Endothelial cell of umbilical vein (primary cell): ENCODE measurements at regions not wholly inside any gene's neighbourhood (a gene's known extent, or its start where the extent isn't known, plus 50 kb on each side); places are given as distances from the start of the nearest gene placed in this dataset.

Source experiments
- BruUV-seq: library from RNA; stranded (reverse); fragments of 400-500 nt; replicated peaks from 2 replicates; lab custom pipeline; 2021; lab: Mats Ljungman, UMichigan
- CTCF ChIA-PET: fragments of 300-600, 350-600 bp; sonication (Branson Sonifier 250); formaldehyde crosslinking; loops from one replicate; lab custom pipeline; 2021; ENCODE audit warnings: antibody characterized with exemption, inconsistent platforms; lab: Charles Lee
- POLR2A ChIA-PET: fragments of 300-600, 350-600 bp; sonication (Branson Sonifier 250); formaldehyde crosslinking; loops from one replicate; lab custom pipeline; 2021; ENCODE audit warnings: antibody characterized with exemption, inconsistent platforms; lab: Charles Lee
- DNase-seq: peaks from one replicate; pipeline ENCODE4 v3.0.0-alpha.2; 2011; ENCODE audit warnings: low read depth, low spot score
- FAIRE-seq: peaks from 2 replicates; lab custom pipeline; 2011; peaks lifted over from hg19 to GRCh38; lab: Jason Lieb, UNC
- H2AFZ ChIP-seq: 2 replicates; pipeline ENCODE4 v1.6.0; 2012; ENCODE audit warnings: low read depth, low read length, control low read depth, inconsistent platforms
- H3K27ac ChIP-seq: 2 replicates; pipeline ENCODE4 v1.5.1; 2011; ENCODE audit warnings: low read depth, mild to moderate bottlenecking, control low read depth, low read length, moderate library complexity; ENCODE audit not compliant: insufficient read depth
- H3K27me3 ChIP-seq, 2 experiments: 2 replicates each; pipeline versions ENCODE4 v1.6.0 to v1.6.1; 2011; ENCODE audit warnings: low read length in 2 of 2, mixed read lengths in 1 of 2; ENCODE audit not compliant: control insufficient read depth in 2 of 2, insufficient read depth in 2 of 2
- H3K36me3 ChIP-seq, 2 experiments: 2 replicates in 1 of 2; 3 replicates in 1 of 2; pipeline ENCODE4 v1.5.1; 2011; ENCODE audit warnings: low read length in 2 of 2, mild to moderate bottlenecking in 1 of 2, moderate library complexity in 1 of 2; ENCODE audit not compliant: control insufficient read depth in 2 of 2, insufficient read depth in 2 of 2; ENCODE audit errors: extremely low read depth in 1 of 2
- H3K4me1 ChIP-seq: 3 replicates; pipeline ENCODE4 v1.5.1; 2011; ENCODE audit warnings: mild to moderate bottlenecking, low read length; ENCODE audit not compliant: control insufficient read depth, insufficient read depth; ENCODE audit errors: extremely low read depth
- H3K4me2 ChIP-seq: 2 replicates; pipeline ENCODE4 v1.6.1; 2011; ENCODE audit warnings: low read length, control low read depth, mixed read lengths; ENCODE audit not compliant: insufficient read depth
- H3K4me3 ChIP-seq, 3 experiments: fragments of 200-600 bp in 1 of 3; sonication (generic), shearing (Covaris generic) in 1 of 3; replicated peaks in 1 of 3; 2 replicates each; pipeline ENCODE4 v1.5.1; 2011 to 2016; ENCODE audit warnings: control low read depth in 3 of 3, low read length in 3 of 3, mild to moderate bottlenecking in 2 of 3, inconsistent platforms in 1 of 3, low read depth in 1 of 3, moderate library complexity in 1 of 3; ENCODE audit not compliant: insufficient read depth in 1 of 3
- H3K79me2 ChIP-seq: 2 replicates; pipeline ENCODE4 v1.6.0; 2012; ENCODE audit warnings: low read length, inconsistent platforms; ENCODE audit not compliant: control insufficient read depth, insufficient read depth
- H3K9ac ChIP-seq: replicated peaks from 2 replicates; pipeline ENCODE3; 2011; ENCODE audit warnings: low read length, control low read depth; ENCODE audit not compliant: insufficient read depth; ENCODE audit errors: extremely low read depth
- H3K9me1 ChIP-seq: replicated peaks from 3 replicates; pipeline ENCODE4 v1.6.0; 2011; ENCODE audit warnings: mild to moderate bottlenecking, low read length; ENCODE audit not compliant: control insufficient read depth, insufficient read depth; ENCODE audit errors: extremely low read depth
- H3K9me3 ChIP-seq: replicated peaks from 2 replicates; pipeline ENCODE4 v1.5.1; 2012; ENCODE audit warnings: low read length, inconsistent platforms; ENCODE audit not compliant: control insufficient read depth, insufficient read depth
- H4K20me1 ChIP-seq: replicated peaks from 2 replicates; pipeline ENCODE3; 2011; ENCODE audit warnings: mild to moderate bottlenecking, low read length; ENCODE audit not compliant: control insufficient read depth, insufficient read depth; ENCODE audit errors: extremely low read depth
- EZH2 ChIP-seq: IDR thresholded peaks from 2 replicates; pipeline ENCODE4 v1.6.1; 2012; ENCODE audit warnings: borderline replicate concordance, low read depth, mild to moderate bottlenecking, moderate library complexity, low read length, inconsistent platforms; ENCODE audit not compliant: severe bottlenecking
- FOS ChIP-seq: IDR thresholded peaks from 2 replicates; pipeline ENCODE4 v1.6.1; 2011; ENCODE audit warnings: mild to moderate bottlenecking, low read length, moderate library complexity, borderline replicate concordance; ENCODE audit not compliant: insufficient read depth
- GATA2 ChIP-seq: IDR thresholded peaks from 2 replicates; pipeline ENCODE4 v1.7.0; 2011; ENCODE audit warnings: low read depth, mild to moderate bottlenecking, moderate library complexity, mixed read lengths, low read length; ENCODE audit not compliant: insufficient read length, insufficient read depth
- JUN ChIP-seq: IDR thresholded peaks from 2 replicates; pipeline ENCODE4 v1.6.1; 2011; ENCODE audit warnings: borderline replicate concordance, low read depth; ENCODE audit not compliant: insufficient read length, insufficient read depth
- MAX ChIP-seq: IDR thresholded peaks from 2 replicates; pipeline ENCODE4 v1.6.1; 2011; ENCODE audit not compliant: insufficient read depth, insufficient read length
- MYC ChIP-seq: IDR thresholded peaks from one replicate; pipeline ENCODE4 v1.6.1; 2011; ENCODE audit warnings: mild to moderate bottlenecking, low read depth, low read length
- POLR2A ChIP-seq: IDR thresholded peaks from 2 replicates; pipeline ENCODE4 v1.6.1; 2012; ENCODE audit warnings: low read depth, mild to moderate bottlenecking, control low read depth, low read length
- POLR2AphosphoS5 ChIP-seq: IDR thresholded peaks from 2 replicates; pipeline ENCODE4 v1.6.1; 2012; ENCODE audit warnings: low read depth, mild to moderate bottlenecking, control low read depth, low read length, moderate library complexity; ENCODE audit not compliant: insufficient read depth
- dilution Hi-C: fragments of 300-500 bp; cut with MboI; formaldehyde crosslinking; loops from one replicate; pipeline ENCODE4 v1.15.0; 2019; ENCODE audit warnings: low sequenced_read_pairs; ENCODE audit not compliant: extremely low pct_ligation_motif_present
- intact Hi-C: fragments of 100-400 bp; cut with micrococcal nuclease; formaldehyde crosslinking; loops from one replicate; pipeline ENCODE4 v1.10.0; 2022
- TF ChIP-seq, protein P1 (sequence below), 2 donors: IDR thresholded peaks; 1 replicate in 1 of 2; 2 replicates in 1 of 2; pipeline ENCODE4 v1.5.1; 2011; ENCODE audit warnings: low read length in 2 of 2, mild to moderate bottlenecking in 2 of 2, moderate library complexity in 2 of 2, control low read depth in 1 of 2, inconsistent platforms in 1 of 2, low read depth in 1 of 2; ENCODE audit not compliant: insufficient read depth in 1 of 2; ENCODE audit errors: extremely low read depth in 1 of 2

DNA sequence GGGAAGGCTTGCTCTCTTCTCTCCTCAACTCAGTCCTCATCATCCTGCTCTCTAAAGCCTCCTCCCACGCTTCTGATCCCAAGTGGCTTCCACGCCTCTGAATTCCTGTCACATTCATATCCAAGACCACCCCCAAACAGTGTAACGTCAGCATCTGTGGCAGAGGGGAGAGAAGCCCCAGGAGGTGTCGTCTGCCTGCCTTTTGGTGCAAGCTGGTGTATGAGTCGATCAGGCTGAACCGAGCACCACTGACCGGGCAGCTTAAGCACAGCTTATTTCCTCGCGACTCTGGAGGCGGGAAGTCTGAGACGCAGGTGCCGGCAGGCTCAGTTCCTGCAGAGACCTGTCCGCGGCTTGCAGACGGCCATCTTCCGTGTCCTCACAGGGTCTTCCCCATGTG is 123.8 kb upstream of the RAB4A start:
- no peak for FAIRE-seq
- H3K9ac ChIP-seq = no peak overlapping the region
- no peak overlapping the region for H3K27ac ChIP-seq
- H3K36me3 ChIP-seq = no peaks in the 10 kb centered on the region
- no peaks in the 10 kb centered on the region for H3K79me2 ChIP-seq
- no peak overlapping the region for H3K4me2 ChIP-seq
- dilution Hi-C loops (no loop called here), intact Hi-C loops (no loop called here)
- no TSS peak for BruUV-seq
- TF ChIP-seq GATA2 = no peak
- no peak for TF ChIP-seq POLR2AphosphoS5
- TF ChIP-seq EZH2 = no peak
- no peak for TF ChIP-seq JUN
- TF ChIP-seq MYC = no peak
- no peak for TF ChIP-seq MAX
- no peak for TF ChIP-seq FOS
- no peak for TF ChIP-seq POLR2A
- TF ChIP-seq, protein P1, sequence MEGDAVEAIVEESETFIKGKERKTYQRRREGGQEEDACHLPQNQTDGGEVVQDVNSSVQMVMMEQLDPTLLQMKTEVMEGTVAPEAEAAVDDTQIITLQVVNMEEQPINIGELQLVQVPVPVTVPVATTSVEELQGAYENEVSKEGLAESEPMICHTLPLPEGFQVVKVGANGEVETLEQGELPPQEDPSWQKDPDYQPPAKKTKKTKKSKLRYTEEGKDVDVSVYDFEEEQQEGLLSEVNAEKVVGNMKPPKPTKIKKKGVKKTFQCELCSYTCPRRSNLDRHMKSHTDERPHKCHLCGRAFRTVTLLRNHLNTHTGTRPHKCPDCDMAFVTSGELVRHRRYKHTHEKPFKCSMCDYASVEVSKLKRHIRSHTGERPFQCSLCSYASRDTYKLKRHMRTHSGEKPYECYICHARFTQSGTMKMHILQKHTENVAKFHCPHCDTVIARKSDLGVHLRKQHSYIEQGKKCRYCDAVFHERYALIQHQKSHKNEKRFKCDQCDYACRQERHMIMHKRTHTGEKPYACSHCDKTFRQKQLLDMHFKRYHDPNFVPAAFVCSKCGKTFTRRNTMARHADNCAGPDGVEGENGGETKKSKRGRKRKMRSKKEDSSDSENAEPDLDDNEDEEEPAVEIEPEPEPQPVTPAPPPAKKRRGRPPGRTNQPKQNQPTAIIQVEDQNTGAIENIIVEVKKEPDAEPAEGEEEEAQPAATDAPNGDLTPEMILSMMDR (IDR thresholded peaks at IDR 0.05; ENCODE audit: extremely low read depth in 1 of 2, insufficient read depth in 1 of 2, low read depth in 1 of 2, low read length in 2 of 2) = no peak
- no peaks in the 10 kb centered on the region for H3K27me3 ChIP-seq
- ChIA-PET CTCF (no interaction called here), POLR2A (no interaction called here)
- H3K4me1 ChIP-seq = no peaks in the 10 kb centered on the region
- H3K4me3 ChIP-seq = no peak overlapping the region
- no peak for DNase-seq
- no peaks in the 10 kb centered on the region for H3K9me3 ChIP-seq
- no peak overlapping the region for H2AFZ ChIP-seq
- H3K9me1 ChIP-seq = no peaks in the 10 kb centered on the region
- no peaks in the 10 kb centered on the region for H4K20me1 ChIP-seq
